HG02852 (cell line): ENCODE measurements at regions not wholly inside any gene's neighbourhood (a gene's known extent, or its start where the extent isn't known, plus 50 kb on each side); places are given as distances from the start of the nearest gene placed in this dataset.
"Not testable (repeated sequence)": the region's sequence is repeated elsewhere in the genome, so short reads cannot be mapped to it uniquely, and the experiment has no call there.

ENCODE experiments used
- ATAC-seq: cut with Tn5 transposase; IDR thresholded peaks from one replicate; pipeline ENCODE4 v1.9.1; 2021; ENCODE audit warnings: mild to moderate bottlenecking, moderate library complexity; ENCODE audit not compliant: unreplicated experiment

- no peak for ATAC-seq
These were observed 392.9 kb upstream of the FOXG1 start for GRCh38 chr14:28373721-28374120.

GRCh38 chr14:28375295-28375694 lies 391.3 kb upstream of the FOXG1 start:
- ATAC-seq = no peak

- ATAC-seq = no peak
These were observed 384.9 kb upstream of the FOXG1 start for GRCh38 chr14:28381656-28382055.

GRCh38 chr14:28382444-28383190 lies 384.0 kb upstream of the FOXG1 start:
- ATAC-seq = no peak

GRCh38 chr14:28398506-28398905 lies 368.1 kb upstream of the FOXG1 start:
- ATAC-seq = no peak

- ATAC-seq = not testable (repeated sequence)
These were observed 364.9 kb upstream of the FOXG1 start for GRCh38 chr14:28401705-28402104.

- ATAC-seq = no peak
These were observed 360.4 kb upstream of the FOXG1 start for GRCh38 chr14:28406196-28406595.

GRCh38 chr14:28407031-28407825 lies 359.4 kb upstream of the FOXG1 start:
- ATAC-seq = no peak

- no peak for ATAC-seq
These were observed 358.6 kb upstream of the FOXG1 start for GRCh38 chr14:28407996-28408395.

- ATAC-seq = no peak
These were observed 354.5 kb upstream of the FOXG1 start for GRCh38 chr14:28412077-28412476.

GRCh38 chr14:28426960-28427359 lies 339.6 kb upstream of the FOXG1 start:
- no peak for ATAC-seq

GRCh38 chr14:28436821-28437220 lies 329.8 kb upstream of the FOXG1 start:
- ATAC-seq = no peak

- no peak for ATAC-seq
These were observed 305.2 kb upstream of the FOXG1 start for GRCh38 chr14:28461389-28461788.

GRCh38 chr14:28467611-28468010 lies 299.0 kb upstream of the FOXG1 start:
- ATAC-seq = no peak

GRCh38 chr14:28468191-28469151 lies 298.1 kb upstream of the FOXG1 start:
- ATAC-seq = no peak

GRCh38 chr14:28482251-28483040 lies 284.1 kb upstream of the FOXG1 start:
- no peak for ATAC-seq

- no peak for ATAC-seq
These were observed 283.1 kb upstream of the FOXG1 start for GRCh38 chr14:28483506-28483905.

GRCh38 chr14:28488684-28489083 lies 277.9 kb upstream of the FOXG1 start:
- no peak for ATAC-seq

GRCh38 chr14:28493516-28493915 lies 273.1 kb upstream of the FOXG1 start:
- no peak for ATAC-seq

- no peak for ATAC-seq
These were observed 272.4 kb upstream of the FOXG1 start for GRCh38 chr14:28494196-28494595.
